Adipocyte (in vitro differentiated cells): ENCODE measurements at regions not wholly inside any gene's neighbourhood (a gene's known extent, or its start where the extent isn't known, plus 50 kb on each side); places are given as distances from the start of the nearest gene placed in this dataset.

Source experiments
- DNase-seq: peaks from one replicate; pipeline ENCODE4 v3.0.0-alpha.2; 2015; ENCODE audit warnings: low read depth
- H3K27me3 ChIP-seq: replicated peaks from 2 replicates; pipeline ENCODE4 v1.7.0; 2013; ENCODE audit warnings: mild to moderate bottlenecking, low read length, moderate library complexity; ENCODE audit not compliant: control insufficient read depth, insufficient read depth
- H3K36me3 ChIP-seq: 2 replicates; pipeline ENCODE4 v1.7.0; 2013; ENCODE audit warnings: low read length, mild to moderate bottlenecking, moderate library complexity; ENCODE audit not compliant: control insufficient read depth, insufficient read depth, severe bottlenecking
- H3K4me1 ChIP-seq: 2 replicates; pipeline ENCODE4 v1.7.0; 2013; ENCODE audit warnings: mild to moderate bottlenecking, low read length, moderate library complexity; ENCODE audit not compliant: control insufficient read depth, insufficient read depth
- H3K4me3 ChIP-seq: 2 replicates; pipeline ENCODE4 v1.7.0; 2013; ENCODE audit warnings: mild to moderate bottlenecking, low read length, moderate library complexity
- H3K9ac ChIP-seq: 2 replicates; pipeline ENCODE4 v1.7.0; 2013; ENCODE audit warnings: mild to moderate bottlenecking, low read length, moderate library complexity
- H3K9me3 ChIP-seq: 2 replicates; pipeline ENCODE4 v1.7.0; 2013; ENCODE audit warnings: mild to moderate bottlenecking, low read length, moderate library complexity; ENCODE audit not compliant: control insufficient read depth

DNA sequence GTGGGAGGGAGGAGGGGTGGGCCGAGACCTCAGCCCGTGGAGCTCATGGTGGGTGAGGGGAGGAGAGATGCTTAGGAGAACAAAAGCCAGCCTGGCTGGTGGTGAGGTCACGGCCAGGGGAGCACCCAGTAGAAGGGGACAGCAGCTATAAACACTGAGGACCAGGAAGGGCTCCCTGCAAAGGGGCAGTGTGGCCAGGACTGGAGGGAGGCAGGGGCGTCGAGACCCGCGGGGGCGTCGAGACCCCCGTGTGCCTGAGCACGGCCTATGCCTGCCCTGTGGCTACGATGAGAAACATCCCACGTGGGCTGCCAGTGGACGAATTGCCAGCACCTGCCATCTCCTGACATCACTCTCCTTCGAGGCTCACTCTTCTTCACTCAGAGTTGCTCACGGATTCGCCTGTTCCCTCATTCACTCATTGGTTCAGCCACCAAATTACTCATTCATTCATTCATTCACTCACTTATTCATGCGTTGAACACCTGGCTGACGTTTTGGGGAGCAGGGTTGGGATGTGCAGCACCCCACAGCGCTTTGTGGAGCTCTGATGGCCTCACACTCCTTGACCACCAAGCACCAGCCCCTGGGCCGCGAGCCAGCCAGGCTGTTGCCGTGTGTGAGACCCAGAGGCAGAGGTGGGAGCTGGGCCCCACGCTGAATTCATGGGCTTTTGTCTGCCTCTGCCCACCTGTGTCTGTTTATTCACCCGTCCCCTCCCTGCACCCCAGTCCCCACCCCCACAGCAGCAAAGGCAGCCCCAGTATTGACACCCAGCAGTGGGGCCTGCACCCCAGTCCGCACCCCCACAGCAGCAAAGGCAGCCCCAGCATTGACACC, 61.2 kb upstream of the BHLHE23 start:
- Histone ChIP-seq H3K27me3 (peaks cover 67% of the 10 kb centered on the region), H3K9me3 (no peaks in the 10 kb centered on the region), H3K36me3 (no peaks in the 10 kb centered on the region), H3K9ac (no peak overlapping the region), H3K4me1 (no peaks in the 10 kb centered on the region), H3K4me3 (no peak overlapping the region)
- DNase-seq = no peak

- Histone ChIP-seq H3K27me3 (peaks cover 63% of the 10 kb centered on the region), H3K4me1 (no peaks in the 10 kb centered on the region), H3K36me3 (no peaks in the 10 kb centered on the region), H3K9me3 (no peaks in the 10 kb centered on the region), H3K9ac (no peak overlapping the region), H3K4me3 (no peak overlapping the region)
- no peak for DNase-seq
Measured at GRCh38 chr20:63067266-63067635, 60.5 kb upstream of the BHLHE23 start.

- Histone ChIP-seq H3K36me3 (no peaks in the 10 kb centered on the region), H3K9ac (no peak overlapping the region), H3K4me1 (no peaks in the 10 kb centered on the region), H3K4me3 (no peak overlapping the region), H3K9me3 (no peaks in the 10 kb centered on the region), H3K27me3 (peaks cover 63% of the 10 kb centered on the region)
- DNase-seq = no peak
Measured at GRCh38 chr20:63066506-63067265, 59.9 kb upstream of the BHLHE23 start.

- H3K9ac ChIP-seq = no peak overlapping the region
- peaks cover 63% of the 10 kb centered on the region for H3K27me3 ChIP-seq
- H3K9me3 ChIP-seq = no peaks in the 10 kb centered on the region
- no peak overlapping the region for H3K4me3 ChIP-seq
- H3K4me1 ChIP-seq = no peaks in the 10 kb centered on the region
- H3K36me3 ChIP-seq = no peaks in the 10 kb centered on the region
- no peak for DNase-seq
Measured at GRCh38 chr20:63065911-63066310, 59.1 kb upstream of the BHLHE23 start.

DNA sequence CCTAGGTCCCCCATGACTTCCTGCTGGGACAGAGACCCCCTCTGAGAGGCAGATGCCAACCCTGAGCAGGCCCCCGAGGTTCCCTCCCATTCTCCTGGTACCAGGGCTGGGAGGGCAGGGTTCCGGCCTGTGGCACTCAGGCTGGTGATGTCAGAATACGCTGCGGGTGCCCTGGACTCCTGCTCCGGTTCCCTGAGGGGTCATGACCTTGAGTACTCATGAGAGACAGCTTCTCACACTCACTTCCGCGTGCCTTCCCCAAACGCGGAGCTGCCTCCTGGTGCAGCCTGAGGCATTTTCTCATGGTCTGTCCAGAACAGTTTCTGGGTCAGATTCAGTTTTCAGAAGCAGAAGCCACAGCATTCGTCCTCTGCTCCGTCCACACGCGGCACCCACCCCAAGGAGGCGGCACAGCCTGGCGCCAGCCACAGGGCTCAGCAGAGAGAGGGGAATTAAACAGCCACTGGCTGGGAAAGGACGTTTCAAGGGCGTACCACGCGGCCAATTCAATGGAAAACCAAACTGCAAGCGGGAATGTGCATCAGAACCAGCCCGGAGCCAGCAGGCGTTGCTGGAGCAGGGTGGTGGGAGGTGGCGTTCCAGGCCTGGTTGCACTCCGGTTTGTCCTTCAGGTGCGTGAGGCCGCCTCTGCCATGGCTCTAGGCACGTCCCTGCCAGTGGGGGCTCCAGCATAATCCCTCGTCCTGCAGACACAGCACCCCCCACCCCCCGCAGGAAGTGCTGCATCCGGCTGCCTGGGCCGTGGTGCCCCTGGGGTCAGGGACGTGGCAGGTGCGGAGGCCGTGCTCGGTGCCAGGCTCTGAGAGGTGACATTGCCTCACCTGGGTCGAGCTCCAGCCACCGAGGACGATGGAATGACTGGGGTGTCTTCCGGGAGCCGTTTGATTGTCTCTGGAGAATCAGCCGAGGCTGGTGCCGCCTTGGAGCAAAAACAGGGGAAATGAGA, 58.3 kb upstream of the BHLHE23 start:
- H3K4me1 ChIP-seq = no peaks in the 10 kb centered on the region
- no peak overlapping the region for H3K9ac ChIP-seq
- no peaks in the 10 kb centered on the region for H3K9me3 ChIP-seq
- DNase-seq = no peak
- no peak overlapping the region for H3K4me3 ChIP-seq
- H3K36me3 ChIP-seq = no peaks in the 10 kb centered on the region
- peaks cover 60% of the 10 kb centered on the region for H3K27me3 ChIP-seq

- H3K27me3 ChIP-seq = peaks cover 67% of the 10 kb centered on the region
- H3K9me3 ChIP-seq = no peaks in the 10 kb centered on the region
- no peak overlapping the region for H3K9ac ChIP-seq
- DNase-seq = no peak
- no peaks in the 10 kb centered on the region for H3K4me1 ChIP-seq
- no peak overlapping the region for H3K4me3 ChIP-seq
- no peaks in the 10 kb centered on the region for H3K36me3 ChIP-seq
Measured at GRCh38 chr20:63064310-63064709, 57.5 kb upstream of the BHLHE23 start.

DNA sequence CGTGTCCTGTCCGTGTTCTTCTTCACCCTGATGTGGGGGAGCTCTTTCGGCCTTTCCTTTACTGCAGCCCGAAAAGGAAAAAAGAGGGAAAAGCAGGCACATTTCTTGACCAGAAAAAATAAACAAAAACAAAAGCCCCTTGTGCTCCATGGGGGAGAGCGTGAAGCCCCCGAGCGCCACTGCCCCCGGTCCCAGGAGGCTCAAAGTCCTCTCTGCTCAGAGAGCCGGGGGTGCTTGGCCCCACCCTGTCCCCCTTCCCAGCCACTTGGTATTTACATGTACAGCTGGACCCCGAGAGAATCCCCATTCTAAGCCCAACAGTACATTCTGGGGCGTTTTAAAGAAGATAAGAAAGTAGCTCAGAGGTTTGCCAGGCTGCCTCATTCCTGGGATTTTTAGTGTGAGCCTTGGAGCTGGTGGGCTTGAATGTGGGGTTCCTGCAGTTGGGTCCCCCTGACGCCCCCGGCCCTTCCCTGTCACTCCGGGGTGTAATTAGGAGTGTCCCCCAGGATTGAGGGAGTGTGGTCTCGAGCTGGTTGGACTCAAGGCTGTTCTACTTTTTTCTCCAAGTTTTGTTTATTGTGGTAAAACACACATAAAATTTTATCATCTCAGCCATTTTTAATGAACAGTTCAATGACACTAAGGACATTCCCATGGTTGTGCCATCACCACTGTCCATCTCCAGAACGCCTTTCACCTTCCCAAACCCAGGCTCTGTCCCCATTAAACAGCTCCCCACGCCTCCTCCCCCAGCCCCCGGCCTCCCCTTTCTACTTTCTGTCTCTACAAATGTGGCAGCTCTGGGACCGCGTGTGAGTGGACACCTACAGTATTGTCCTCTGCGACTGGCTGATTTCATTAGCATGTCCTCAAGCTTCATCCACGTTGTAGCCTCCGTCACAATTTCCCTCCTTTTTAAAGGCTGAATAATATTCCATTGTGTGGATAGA, 55.7 kb upstream of the BHLHE23 start:
- H3K36me3 ChIP-seq = no peaks in the 10 kb centered on the region
- peaks cover 72% of the 10 kb centered on the region for H3K27me3 ChIP-seq
- no peaks in the 10 kb centered on the region for H3K4me1 ChIP-seq
- no peak overlapping the region for H3K9ac ChIP-seq
- no peak for DNase-seq
- H3K4me3 ChIP-seq = no peak overlapping the region
- no peaks in the 10 kb centered on the region for H3K9me3 ChIP-seq

GRCh38 chr20:63061771-63062100, 55.0 kb upstream of the BHLHE23 start:
- DNase-seq = no peak
- H3K4me3 ChIP-seq = no peak overlapping the region
- H3K36me3 ChIP-seq = no peaks in the 10 kb centered on the region
- H3K27me3 ChIP-seq = peaks cover 72% of the 10 kb centered on the region
- no peaks in the 10 kb centered on the region for H3K4me1 ChIP-seq
- no peak overlapping the region for H3K9ac ChIP-seq
- no peaks in the 10 kb centered on the region for H3K9me3 ChIP-seq

DNA sequence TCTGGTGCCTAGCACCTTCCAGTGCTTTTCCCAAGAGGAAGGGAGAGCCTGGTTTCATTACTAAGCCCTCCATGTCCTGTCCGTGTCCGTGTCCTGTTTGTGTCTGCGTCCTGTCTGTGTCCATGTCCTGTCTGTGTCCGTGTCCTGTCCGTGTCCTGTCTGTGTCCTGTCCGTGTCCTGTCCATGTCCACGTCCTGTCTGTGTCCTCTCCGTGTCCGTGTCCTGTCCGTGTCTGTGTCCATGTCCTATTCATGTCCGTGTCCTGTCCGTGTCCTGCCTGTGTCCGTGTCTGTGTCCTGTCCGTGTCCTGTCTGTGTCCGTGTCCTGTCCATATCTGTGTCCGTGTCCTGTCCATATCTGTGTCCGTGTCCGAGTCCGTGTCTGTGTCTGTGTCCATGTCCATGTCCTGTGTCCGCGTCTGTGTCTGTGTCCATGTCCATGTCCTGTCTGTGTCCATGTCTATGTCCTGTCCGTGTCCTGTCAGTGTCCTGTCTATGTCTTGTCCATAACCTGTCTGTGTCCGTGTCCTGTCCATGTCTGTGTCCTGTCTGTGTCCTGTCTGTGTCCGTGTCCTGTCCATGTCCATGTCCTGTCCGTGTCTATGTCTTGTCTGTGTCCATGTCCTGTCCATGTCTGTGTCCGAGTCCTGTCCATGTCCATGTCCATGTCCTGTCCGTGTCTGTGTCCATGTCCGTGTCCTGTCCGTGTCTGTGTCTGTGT, 54.4 kb upstream of the BHLHE23 start:
- Histone ChIP-seq H3K27me3 (peaks cover 69% of the 10 kb centered on the region), H3K4me1 (no peaks in the 10 kb centered on the region), H3K9ac (no peak overlapping the region), H3K36me3 (no peaks in the 10 kb centered on the region), H3K9me3 (no peaks in the 10 kb centered on the region), H3K4me3 (no peak overlapping the region)
- DNase-seq = no peak
